ENCODE measurements at regions not wholly inside any gene's neighbourhood (a gene's known extent, or its start where the extent isn't known, plus 50 kb on each side); places are given as distances from the start of the nearest gene placed in this dataset.

DNA sequence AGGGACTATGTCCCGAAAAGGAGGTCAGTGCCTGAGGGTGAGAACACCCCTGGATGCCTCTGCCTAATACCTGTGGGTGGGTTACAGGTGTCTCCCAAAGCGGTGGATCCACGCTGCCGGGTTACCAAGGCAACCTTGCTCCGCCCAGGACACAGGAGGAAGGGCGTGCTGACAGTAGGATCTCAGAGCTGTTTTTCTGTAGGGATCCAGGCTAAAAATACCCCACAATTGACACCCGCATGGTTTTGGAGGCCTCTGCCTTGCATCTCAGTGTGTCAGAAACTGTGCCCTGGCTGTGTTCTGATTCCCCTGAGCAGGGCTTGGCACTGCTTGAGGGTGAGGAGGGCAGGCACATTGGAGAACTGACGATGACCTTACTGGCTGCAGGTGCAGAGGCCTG is 118.0 kb downstream of the IER5 start:
- no peak overlapping the region for H3K4me3 ChIP-seq (ENCODE audit: low read length, poor library complexity, severe bottlenecking)
- H3K27me3 ChIP-seq (ENCODE audit: insufficient read depth, low read length, poor library complexity, severe bottlenecking): no peaks in the 10 kb centered on the region
- H3K9me2 ChIP-seq (replicated peaks; ENCODE audit: low read depth, low read length): no peaks in the 10 kb centered on the region
- no peaks in the 10 kb centered on the region for H4K20me1 ChIP-seq (ENCODE audit: insufficient read depth, low read length, poor library complexity, severe bottlenecking)
- no peak overlapping the region for H3K4me2 ChIP-seq (ENCODE audit: low read depth, low read length, poor library complexity, severe bottlenecking)
- no peaks in the 10 kb centered on the region for H3K79me2 ChIP-seq (ENCODE audit: insufficient read depth, low read length)
- TF ChIP-seq, protein P1, sequence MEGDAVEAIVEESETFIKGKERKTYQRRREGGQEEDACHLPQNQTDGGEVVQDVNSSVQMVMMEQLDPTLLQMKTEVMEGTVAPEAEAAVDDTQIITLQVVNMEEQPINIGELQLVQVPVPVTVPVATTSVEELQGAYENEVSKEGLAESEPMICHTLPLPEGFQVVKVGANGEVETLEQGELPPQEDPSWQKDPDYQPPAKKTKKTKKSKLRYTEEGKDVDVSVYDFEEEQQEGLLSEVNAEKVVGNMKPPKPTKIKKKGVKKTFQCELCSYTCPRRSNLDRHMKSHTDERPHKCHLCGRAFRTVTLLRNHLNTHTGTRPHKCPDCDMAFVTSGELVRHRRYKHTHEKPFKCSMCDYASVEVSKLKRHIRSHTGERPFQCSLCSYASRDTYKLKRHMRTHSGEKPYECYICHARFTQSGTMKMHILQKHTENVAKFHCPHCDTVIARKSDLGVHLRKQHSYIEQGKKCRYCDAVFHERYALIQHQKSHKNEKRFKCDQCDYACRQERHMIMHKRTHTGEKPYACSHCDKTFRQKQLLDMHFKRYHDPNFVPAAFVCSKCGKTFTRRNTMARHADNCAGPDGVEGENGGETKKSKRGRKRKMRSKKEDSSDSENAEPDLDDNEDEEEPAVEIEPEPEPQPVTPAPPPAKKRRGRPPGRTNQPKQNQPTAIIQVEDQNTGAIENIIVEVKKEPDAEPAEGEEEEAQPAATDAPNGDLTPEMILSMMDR (conservative IDR thresholded peaks at IDR 0.05; ENCODE audit: low read length): no peak
- TF ChIP-seq EZH2phosphoT487 (IDR thresholded peaks at IDR 0.05; ENCODE audit: borderline replicate concordance): no peak
- no peak overlapping the region for H2AFZ ChIP-seq (ENCODE audit: low read length)
- H3F3A ChIP-seq (ENCODE audit: low read depth): no peaks in the 10 kb centered on the region
- H3K9me3 ChIP-seq (ENCODE audit: insufficient read depth, low read depth, low read length): no peaks in the 10 kb centered on the region
- no peak overlapping the region for H3K9ac ChIP-seq (ENCODE audit: low read depth, low read length, poor library complexity, severe bottlenecking)
- H3K4me1 ChIP-seq (ENCODE audit: insufficient read depth, low read length, poor library complexity, severe bottlenecking): peaks cover 9% of the 10 kb centered on the region
- no peaks in the 10 kb centered on the region for H3K36me3 ChIP-seq (ENCODE audit: insufficient read depth, low read length)

DNA sequence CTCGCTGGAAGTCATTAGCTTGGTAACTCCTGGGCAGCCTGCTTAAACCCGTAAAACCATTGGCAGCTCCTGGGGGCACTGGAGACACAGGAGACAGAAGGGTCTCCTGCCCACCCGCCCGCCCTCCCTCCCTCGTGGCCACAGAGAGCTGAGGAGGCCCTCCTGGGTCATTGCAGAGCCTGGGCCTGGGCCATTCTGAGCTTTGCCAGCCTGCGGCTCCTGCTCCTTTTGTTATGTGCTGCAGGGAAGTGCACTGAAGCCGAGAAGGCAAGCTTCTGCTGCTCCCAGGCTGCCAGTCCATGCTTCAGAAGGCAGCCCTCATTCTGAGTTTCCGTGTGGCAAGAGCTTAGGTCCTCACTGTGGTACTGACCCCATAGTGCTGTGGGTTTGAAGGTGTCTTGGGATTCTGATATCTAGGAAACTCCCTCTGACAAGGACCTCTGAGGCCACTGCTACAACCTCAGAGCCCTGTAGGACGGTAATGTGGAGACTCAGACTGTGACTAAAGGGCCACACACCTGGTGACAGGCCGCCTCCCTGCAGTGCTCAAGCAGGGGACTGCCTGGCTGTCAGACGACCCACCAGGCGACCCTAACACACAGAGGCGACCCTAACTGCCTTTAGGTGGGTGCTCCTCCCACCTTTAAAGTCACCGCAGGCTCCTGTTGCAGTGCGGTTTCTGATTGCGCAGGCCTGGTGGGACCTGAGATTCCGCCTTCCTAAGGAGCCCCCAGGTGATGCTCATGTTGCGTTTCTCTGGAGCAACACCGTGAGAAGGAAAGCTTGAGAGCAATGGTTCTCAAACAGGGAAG is 118.7 kb downstream of the IER5 start:
- no peak for TF ChIP-seq EZH2phosphoT487 (IDR thresholded peaks at IDR 0.05; ENCODE audit: borderline replicate concordance)
- TF ChIP-seq, protein P1 (conservative IDR thresholded peaks at IDR 0.05; ENCODE audit: low read length): no peak
- Histone ChIP-seq H3K36me3 (ENCODE audit: insufficient read depth, low read length) (no peaks in the 10 kb centered on the region), H2AFZ (ENCODE audit: low read length) (no peak overlapping the region), H3F3A (ENCODE audit: low read depth) (no peaks in the 10 kb centered on the region), H3K27me3 (ENCODE audit: insufficient read depth, low read length, poor library complexity, severe bottlenecking) (no peaks in the 10 kb centered on the region), H3K9me2 (replicated peaks; ENCODE audit: low read depth, low read length) (no peaks in the 10 kb centered on the region), H4K20me1 (ENCODE audit: insufficient read depth, low read length, poor library complexity, severe bottlenecking) (no peaks in the 10 kb centered on the region), H3K79me2 (ENCODE audit: insufficient read depth, low read length) (no peaks in the 10 kb centered on the region), H3K4me1 (ENCODE audit: insufficient read depth, low read length, poor library complexity, severe bottlenecking) (peaks cover 9% of the 10 kb centered on the region), H3K9me3 (ENCODE audit: insufficient read depth, low read depth, low read length) (no peaks in the 10 kb centered on the region), H3K9ac (ENCODE audit: low read depth, low read length, poor library complexity, severe bottlenecking) (no peak overlapping the region), H3K4me3 (ENCODE audit: low read length, poor library complexity, severe bottlenecking) (no peak overlapping the region), H3K4me2 (ENCODE audit: low read depth, low read length, poor library complexity, severe bottlenecking) (no peak overlapping the region)

GRCh38 chr1:181208083-181208482 is 119.6 kb downstream of the IER5 start:
- Histone ChIP-seq H3K9me2 (replicated peaks; ENCODE audit: low read depth, low read length) (no peaks in the 10 kb centered on the region), H2AFZ (ENCODE audit: low read length) (no peak overlapping the region), H3K79me2 (ENCODE audit: insufficient read depth, low read length) (no peaks in the 10 kb centered on the region), H3K4me1 (ENCODE audit: insufficient read depth, low read length, poor library complexity, severe bottlenecking) (no peaks in the 10 kb centered on the region), H3F3A (ENCODE audit: low read depth) (no peaks in the 10 kb centered on the region), H3K9me3 (ENCODE audit: insufficient read depth, low read depth, low read length) (no peaks in the 10 kb centered on the region), H3K4me2 (ENCODE audit: low read depth, low read length, poor library complexity, severe bottlenecking) (no peak overlapping the region), H3K9ac (ENCODE audit: low read depth, low read length, poor library complexity, severe bottlenecking) (no peak overlapping the region), H4K20me1 (ENCODE audit: insufficient read depth, low read length, poor library complexity, severe bottlenecking) (no peaks in the 10 kb centered on the region), H3K4me3 (ENCODE audit: low read length, poor library complexity, severe bottlenecking) (no peak overlapping the region), H3K36me3 (ENCODE audit: insufficient read depth, low read length) (no peaks in the 10 kb centered on the region), H3K27me3 (ENCODE audit: insufficient read depth, low read length, poor library complexity, severe bottlenecking) (no peaks in the 10 kb centered on the region)
- TF ChIP-seq, protein P1 (conservative IDR thresholded peaks at IDR 0.05; ENCODE audit: low read length): no peak
- TF ChIP-seq EZH2phosphoT487 (IDR thresholded peaks at IDR 0.05; ENCODE audit: borderline replicate concordance): no peak

All from Loucy (cell line).